HG02852 (cell line): ENCODE measurements at regions not wholly inside any gene's neighbourhood (a gene's known extent, or its start where the extent isn't known, plus 50 kb on each side); places are given as distances from the start of the nearest gene placed in this dataset.

ENCODE experiments used
- ATAC-seq: cut with Tn5 transposase; IDR thresholded peaks from one replicate; pipeline ENCODE4 v1.9.1; 2021; ENCODE audit warnings: mild to moderate bottlenecking, moderate library complexity; ENCODE audit not compliant: unreplicated experiment

- ATAC-seq, result no peak
Observed at GRCh38 chr15:70314688-70315087, 217.0 kb upstream of the TLE3 start.

- ATAC-seq, result no peak
Observed at GRCh38 chr15:70314018-70314354, 216.3 kb upstream of the TLE3 start.

- no peak for ATAC-seq
Observed at GRCh38 chr15:70313099-70314017, 215.6 kb upstream of the TLE3 start.

GRCh38 chr15:70311821-70312220 lies 214.1 kb upstream of the TLE3 start:
- no peak for ATAC-seq

- no peak for ATAC-seq
Observed at GRCh38 chr15:70309716-70310115, 212.0 kb upstream of the TLE3 start.

GRCh38 chr15:70308735-70309434 lies 211.2 kb upstream of the TLE3 start:
- ATAC-seq, result no peak

GRCh38 chr15:70308011-70308734 lies 210.5 kb upstream of the TLE3 start:
- peak; percentile 45 for ATAC-seq

GRCh38 chr15:70306582-70306981 lies 208.9 kb upstream of the TLE3 start:
- ATAC-seq, result no peak

GRCh38 chr15:70306081-70306480 lies 208.4 kb upstream of the TLE3 start:
- no peak for ATAC-seq

- ATAC-seq, result no peak
Observed at GRCh38 chr15:70303981-70304380, 206.3 kb upstream of the TLE3 start.

- ATAC-seq, result no peak
Observed at GRCh38 chr15:70302360-70302759, 204.6 kb upstream of the TLE3 start.

- ATAC-seq, result no peak
Observed at GRCh38 chr15:70301396-70301795, 203.7 kb upstream of the TLE3 start.

GRCh38 chr15:70299931-70300869 lies 202.5 kb upstream of the TLE3 start:
- ATAC-seq, result peak; percentile 98

GRCh38 chr15:70297465-70298058 lies 199.8 kb upstream of the TLE3 start:
- ATAC-seq, result no peak

GRCh38 chr15:70294731-70295305 lies 197.1 kb upstream of the TLE3 start:
- ATAC-seq, result no peak

- ATAC-seq, result no peak
Observed at GRCh38 chr15:70293591-70294470, 196.1 kb upstream of the TLE3 start.

GRCh38 chr15:70293138-70293537 lies 195.4 kb upstream of the TLE3 start:
- ATAC-seq, result no peak

- ATAC-seq, result no peak
Observed at GRCh38 chr15:70292076-70292760, 194.5 kb upstream of the TLE3 start.
